DND-41 (cell line): ENCODE measurements at regions not wholly inside any gene's neighbourhood (a gene's known extent, or its start where the extent isn't known, plus 50 kb on each side); places are given as distances from the start of the nearest gene placed in this dataset.

ENCODE experiments used
- ATAC-seq: fragments of 200-7000 bp; cut with Tn5 transposase; 3 replicates; pipeline ENCODE4 v1.9.1; 2021; ENCODE audit warnings: low read depth; ENCODE audit not compliant: insufficient read depth
- DNase-seq: peaks from one replicate; pipeline ENCODE4 v3.0.0-alpha.2; 2020
- H2AFZ ChIP-seq: 2 replicates; pipeline ENCODE4 v1.6.0; 2012; ENCODE audit warnings: low read depth, low read length
- H3K27ac ChIP-seq: 2 replicates; pipeline ENCODE4 v1.5.1; 2012; ENCODE audit warnings: low read length, inconsistent platforms
- H3K27me3 ChIP-seq: fragments of 200-600 bp; sonication (generic); 2 replicates; pipeline ENCODE4 v1.6.0; 2012; ENCODE audit warnings: low read length, mild to moderate bottlenecking, inconsistent platforms; ENCODE audit not compliant: insufficient read depth, poor library complexity
- H3K36me3 ChIP-seq: 2 replicates; pipeline ENCODE4 v1.5.1; 2012; ENCODE audit warnings: low read length, inconsistent platforms; ENCODE audit not compliant: insufficient read depth
- H3K4me1 ChIP-seq: 2 replicates; pipeline ENCODE4 v1.5.1; 2012; ENCODE audit warnings: mild to moderate bottlenecking, low read length; ENCODE audit not compliant: insufficient read depth
- H3K4me2 ChIP-seq: 2 replicates; pipeline ENCODE4 v1.6.0; 2012; ENCODE audit warnings: mild to moderate bottlenecking, moderate library complexity, low read length, inconsistent platforms; ENCODE audit not compliant: insufficient read depth
- H3K4me3 ChIP-seq, 2 experiments: fragments of 200-600 bp in 1 of 2; shearing (Covaris generic) in 1 of 2; 2 replicates each; pipeline ENCODE4 v1.5.1; 2012 to 2016; ENCODE audit warnings: inconsistent platforms in 2 of 2, low read length in 2 of 2, mild to moderate bottlenecking in 2 of 2, low read depth in 1 of 2, moderate library complexity in 1 of 2
- H3K79me2 ChIP-seq: 2 replicates; pipeline ENCODE4 v1.6.0; 2012; ENCODE audit warnings: low read length, inconsistent platforms; ENCODE audit not compliant: insufficient read depth
- H3K9ac ChIP-seq: 2 replicates; pipeline ENCODE4 v1.6.0; 2012; ENCODE audit warnings: low read depth, mild to moderate bottlenecking, inconsistent platforms, low read length, moderate library complexity
- H3K9me3 ChIP-seq: 2 replicates; pipeline ENCODE4 v1.5.1; 2012; ENCODE audit warnings: low read length, moderate library complexity, mild to moderate bottlenecking, inconsistent platforms; ENCODE audit not compliant: insufficient read depth, severe bottlenecking
- H4K20me1 ChIP-seq: 2 replicates; pipeline ENCODE4 v1.6.0; 2012; ENCODE audit warnings: low read length; ENCODE audit not compliant: insufficient read depth
- EZH2 ChIP-seq: IDR thresholded peaks from 3 replicates; pipeline ENCODE4 v1.6.1; 2012; ENCODE audit warnings: borderline replicate concordance, low read depth, mild to moderate bottlenecking, moderate library complexity, low read length, inconsistent platforms; ENCODE audit not compliant: severe bottlenecking
- TF ChIP-seq, protein P1 (sequence below): IDR thresholded peaks from 2 replicates; pipeline ENCODE4 v1.5.1; 2012; ENCODE audit warnings: borderline replicate concordance, low read length, moderate library complexity, mild to moderate bottlenecking; ENCODE audit not compliant: poor library complexity, severe bottlenecking; ENCODE audit errors: extremely low read depth

DNA sequence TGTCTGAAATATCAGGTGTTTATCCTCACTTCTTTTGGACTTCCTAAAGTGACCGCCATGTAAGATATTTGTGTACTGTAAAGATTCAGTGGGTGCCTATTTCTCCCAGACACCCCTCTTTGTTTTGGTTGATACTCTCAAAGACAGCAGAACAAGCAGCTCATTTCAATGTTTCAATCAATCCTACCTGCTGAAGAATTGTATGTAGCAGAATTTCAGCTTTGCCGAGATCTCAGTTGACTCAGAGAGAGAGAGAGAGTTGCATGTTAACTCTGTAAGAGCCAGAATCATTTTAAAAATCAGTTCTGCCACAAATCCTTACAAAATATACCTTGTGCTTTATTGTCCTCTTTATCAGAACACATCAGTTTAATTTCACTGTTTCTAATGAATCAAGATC is 987.3 kb downstream of the ADGRL2 start:
- H3K27ac ChIP-seq: no peak overlapping the region
- H3K4me1 ChIP-seq: no peaks in the 10 kb centered on the region
- H3K4me2 ChIP-seq: no peak overlapping the region
- H4K20me1 ChIP-seq: no peaks in the 10 kb centered on the region
- H3K4me3 ChIP-seq: no peak overlapping the region
- no peaks in the 10 kb centered on the region for H3K79me2 ChIP-seq
- no peak overlapping the region for H3K9ac ChIP-seq
- TF ChIP-seq, protein P1, sequence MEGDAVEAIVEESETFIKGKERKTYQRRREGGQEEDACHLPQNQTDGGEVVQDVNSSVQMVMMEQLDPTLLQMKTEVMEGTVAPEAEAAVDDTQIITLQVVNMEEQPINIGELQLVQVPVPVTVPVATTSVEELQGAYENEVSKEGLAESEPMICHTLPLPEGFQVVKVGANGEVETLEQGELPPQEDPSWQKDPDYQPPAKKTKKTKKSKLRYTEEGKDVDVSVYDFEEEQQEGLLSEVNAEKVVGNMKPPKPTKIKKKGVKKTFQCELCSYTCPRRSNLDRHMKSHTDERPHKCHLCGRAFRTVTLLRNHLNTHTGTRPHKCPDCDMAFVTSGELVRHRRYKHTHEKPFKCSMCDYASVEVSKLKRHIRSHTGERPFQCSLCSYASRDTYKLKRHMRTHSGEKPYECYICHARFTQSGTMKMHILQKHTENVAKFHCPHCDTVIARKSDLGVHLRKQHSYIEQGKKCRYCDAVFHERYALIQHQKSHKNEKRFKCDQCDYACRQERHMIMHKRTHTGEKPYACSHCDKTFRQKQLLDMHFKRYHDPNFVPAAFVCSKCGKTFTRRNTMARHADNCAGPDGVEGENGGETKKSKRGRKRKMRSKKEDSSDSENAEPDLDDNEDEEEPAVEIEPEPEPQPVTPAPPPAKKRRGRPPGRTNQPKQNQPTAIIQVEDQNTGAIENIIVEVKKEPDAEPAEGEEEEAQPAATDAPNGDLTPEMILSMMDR: no peak
- TF ChIP-seq EZH2: no peak
- no peak for ATAC-seq
- H3K9me3 ChIP-seq: peaks cover 9% of the 10 kb centered on the region
- H3K27me3 ChIP-seq: no peaks in the 10 kb centered on the region
- no peaks in the 10 kb centered on the region for H3K36me3 ChIP-seq
- no peak for DNase-seq
- H2AFZ ChIP-seq: no peak overlapping the region

DNA sequence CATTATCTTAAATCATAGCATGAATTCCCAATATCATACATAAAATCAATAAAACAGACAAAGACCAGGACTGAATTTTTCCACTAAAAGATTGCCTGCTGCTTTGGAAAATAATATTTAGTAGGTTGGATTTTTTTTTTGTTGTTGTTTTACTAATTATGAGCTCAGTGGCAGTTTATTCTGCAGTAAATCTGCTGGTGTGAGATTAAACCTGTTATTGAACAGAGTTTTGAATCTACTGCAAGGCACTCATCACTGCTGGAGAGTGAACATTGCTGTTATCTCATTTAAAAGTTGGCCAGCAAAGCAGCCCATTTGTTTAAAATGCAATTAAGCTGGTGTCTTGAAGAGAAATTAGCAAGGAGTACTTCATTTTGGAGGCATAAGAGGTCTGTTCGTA is 986.1 kb downstream of the ADGRL2 start:
- no peak overlapping the region for H3K4me3 ChIP-seq
- H3K9me3 ChIP-seq: peaks cover 9% of the 10 kb centered on the region
- no peak overlapping the region for H2AFZ ChIP-seq
- no peaks in the 10 kb centered on the region for H3K4me1 ChIP-seq
- H3K27ac ChIP-seq: no peak overlapping the region
- no peak overlapping the region for H3K9ac ChIP-seq
- no peaks in the 10 kb centered on the region for H3K27me3 ChIP-seq
- TF ChIP-seq EZH2: no peak
- TF ChIP-seq, protein P1: no peak
- no peak overlapping the region for H3K4me2 ChIP-seq
- no peak for DNase-seq
- no peaks in the 10 kb centered on the region for H3K79me2 ChIP-seq
- no peaks in the 10 kb centered on the region for H3K36me3 ChIP-seq
- H4K20me1 ChIP-seq: no peaks in the 10 kb centered on the region
- no peak for ATAC-seq

DNA sequence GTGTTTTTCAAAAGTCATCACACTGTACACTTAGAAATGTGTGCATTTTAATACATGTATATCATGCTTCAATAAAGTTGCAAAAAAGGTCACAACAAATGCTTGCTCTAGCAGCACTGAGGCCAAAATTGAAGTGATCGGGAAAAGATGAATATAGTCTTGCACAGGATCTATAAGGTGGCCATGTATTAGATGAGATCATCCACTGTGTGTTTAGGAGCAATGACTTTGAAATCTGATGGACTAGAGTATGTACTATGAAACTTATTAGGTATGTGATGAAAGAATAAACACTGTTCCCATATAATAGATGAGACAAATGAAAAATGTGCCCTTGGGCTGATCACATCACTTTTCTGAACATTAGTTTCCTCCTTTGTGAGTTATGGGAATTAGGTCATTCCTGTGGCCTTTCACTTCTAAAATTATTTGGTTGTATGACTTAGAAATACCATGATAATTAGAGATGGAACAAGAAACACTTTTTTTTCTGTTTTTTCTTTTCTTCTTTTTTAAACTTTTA is 984.6 kb downstream of the ADGRL2 start:
- TF ChIP-seq, protein P1: no peak
- no peak for TF ChIP-seq EZH2
- Histone ChIP-seq H3K9ac (no peak overlapping the region), H4K20me1 (no peaks in the 10 kb centered on the region), H3K27ac (no peak overlapping the region), H3K9me3 (peaks cover 2% of the 10 kb centered on the region), H3K4me2 (no peak overlapping the region), H3K79me2 (no peaks in the 10 kb centered on the region), H3K27me3 (no peaks in the 10 kb centered on the region), H3K4me3 (no peak overlapping the region), H3K36me3 (no peaks in the 10 kb centered on the region), H3K4me1 (no peaks in the 10 kb centered on the region), H2AFZ (no peak overlapping the region)
- no peak for DNase-seq
- ATAC-seq: no peak

DNA sequence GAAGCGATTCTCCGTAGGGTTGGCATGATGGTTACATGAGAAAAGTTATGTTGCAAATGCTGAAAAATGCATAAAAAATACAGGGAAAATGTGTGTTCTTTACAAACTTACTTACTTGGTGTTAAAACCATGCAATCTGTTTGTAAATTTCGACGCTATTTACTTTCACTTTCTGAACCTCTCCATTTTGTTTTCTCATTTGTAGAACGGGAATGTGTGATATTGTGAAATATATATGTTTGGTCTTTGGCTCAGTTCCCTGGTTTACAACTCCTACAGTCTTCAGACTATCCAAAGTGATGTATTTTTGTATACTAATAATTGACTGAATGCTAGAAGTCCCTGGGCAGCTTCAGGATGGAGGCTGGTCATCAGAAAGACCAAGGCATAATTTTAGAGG is 982.3 kb downstream of the ADGRL2 start:
- no peak overlapping the region for H3K4me2 ChIP-seq
- H3K9me3 ChIP-seq: no peaks in the 10 kb centered on the region
- TF ChIP-seq, protein P1: no peak
- no peak for TF ChIP-seq EZH2

More for the DNA sequence above, 982.3 kb downstream of the ADGRL2 start:
- DNase-seq (no peak), ATAC-seq (no peak)
- Histone ChIP-seq H3K9ac (no peak overlapping the region), H3K36me3 (no peaks in the 10 kb centered on the region), H3K27me3 (no peaks in the 10 kb centered on the region), H3K79me2 (no peaks in the 10 kb centered on the region), H4K20me1 (no peaks in the 10 kb centered on the region), H3K27ac (no peak overlapping the region), H3K4me3 (no peak overlapping the region), H2AFZ (no peak overlapping the region), H3K4me1 (no peaks in the 10 kb centered on the region)
